ENCODE measurements at regions not wholly inside any gene's neighbourhood (a gene's known extent, or its start where the extent isn't known, plus 50 kb on each side); places are given as distances from the start of the nearest gene placed in this dataset.

- TF ChIP-seq GATA2 (IDR thresholded peaks at IDR 0.05; ENCODE audit: low read depth, low read length) (no peak), GATA3 (IDR thresholded peaks at IDR 0.05; ENCODE audit: low read depth, low read length) (no peak)
These were observed 87.7 kb upstream of the KRR1 start for GRCh38 chr12:75599061-75599460.

Data from SH-SY5Y (cell line).